HEK293 (cell line): ENCODE measurements at regions not wholly inside any gene's neighbourhood (a gene's known extent, or its start where the extent isn't known, plus 50 kb on each side); places are given as distances from the start of the nearest gene placed in this dataset.

Experiments used
- CTCF ChIA-PET: fragments of 350-600 bp; formaldehyde crosslinking; extraction: SDS; loops from one replicate; lab custom pipeline; 2021; ENCODE audit warnings: antibody characterized with exemption; lab: Yijun Ruan, JAX
- POLR2A ChIA-PET: fragments of 300-600 bp; formaldehyde crosslinking; extraction: SDS; loops from one replicate; lab custom pipeline; 2020; ENCODE audit warnings: antibody characterized with exemption, inconsistent platforms; lab: Yijun Ruan, JAX
- H3K27ac ChIP-seq: fragments of 200-500 bp; sonication (Bioruptor generic); 2 replicates; pipeline ENCODE4 v1.5.1; 2014; ENCODE audit warnings: low read depth, low read length, control low read depth, inconsistent platforms; ENCODE audit errors: extremely low read depth
- H3K36me3 ChIP-seq, 2 experiments: fragments of 200-500 bp in 1 of 2; sonication (Bioruptor generic) in 1 of 2; 1 replicate in 1 of 2; 2 replicates in 1 of 2; pipeline ENCODE4 v1.5.1; 2014 to 2017; ENCODE audit warnings: inconsistent platforms in 2 of 2, low read length in 2 of 2; ENCODE audit not compliant: control insufficient read depth in 2 of 2, insufficient read depth in 1 of 2
- H3K4me1 ChIP-seq: fragments of 200-500 bp; sonication (Bioruptor generic); 2 replicates; pipeline ENCODE4 v1.5.1; 2014; ENCODE audit warnings: mild to moderate bottlenecking, low read length, inconsistent platforms; ENCODE audit not compliant: control insufficient read depth, insufficient read depth
- H3K4me3 ChIP-seq: 2 replicates; pipeline ENCODE4 v1.5.1; 2011; ENCODE audit warnings: low read depth, mild to moderate bottlenecking, control low read depth, low read length, moderate library complexity
- H3K9me3 ChIP-seq: fragments of 200-500 bp; sonication (Bioruptor generic); 2 replicates; pipeline ENCODE4 v1.5.1; 2014; ENCODE audit warnings: low read depth, low read length, inconsistent platforms; ENCODE audit not compliant: control insufficient read depth, insufficient read depth
- AEBP2 ChIP-seq: fragments of 450-650 bp; formaldehyde crosslinking; IDR thresholded peaks from 2 replicates; pipeline ENCODE4 v1.5.1; 2016; ENCODE audit warnings: missing biosample characterization, missing genetic modification characterization, borderline replicate concordance
- BCL11B ChIP-seq: fragments of 450-650 bp; formaldehyde crosslinking; IDR thresholded peaks from 2 replicates; pipeline ENCODE4 v1.5.1; 2016; ENCODE audit warnings: low read depth, missing biosample characterization, missing genetic modification characterization
- GLI4 ChIP-seq: fragments of 450-650 bp; formaldehyde crosslinking; IDR thresholded peaks from 2 replicates; pipeline ENCODE4 v1.5.1; 2016; ENCODE audit warnings: missing biosample characterization, missing genetic modification characterization
- IKZF3 ChIP-seq: fragments of 450-650 bp; IDR thresholded peaks from 2 replicates; pipeline ENCODE4 v1.5.0; 2018; ENCODE audit warnings: missing biosample characterization, mild to moderate bottlenecking, missing genetic modification characterization, moderate library complexity
- KLF10 ChIP-seq: fragments of 450-650 bp; IDR thresholded peaks from 2 replicates; pipeline ENCODE4 v1.5.1; 2018; ENCODE audit warnings: missing biosample characterization, mild to moderate bottlenecking, missing genetic modification characterization
- KLF8 ChIP-seq: fragments of 450-650 bp; formaldehyde crosslinking; IDR thresholded peaks from 2 replicates; pipeline ENCODE4 v1.5.1; 2016; ENCODE audit warnings: missing biosample characterization, missing genetic modification characterization
- MEIS1 ChIP-seq: sonication (generic); formaldehyde crosslinking; IDR thresholded peaks from 2 replicates; pipeline ENCODE4 v1.8.1; 2022; ENCODE audit warnings: missing genetic modification reagents, mild to moderate bottlenecking, borderline replicate concordance
- YY1 ChIP-seq: fragments of 450-650 bp; formaldehyde crosslinking; IDR thresholded peaks from 2 replicates; pipeline ENCODE4 v1.5.1; 2018; ENCODE audit warnings: missing biosample characterization, missing genetic modification characterization
- ZBTB17 ChIP-seq: fragments of 450-650 bp; formaldehyde crosslinking; IDR thresholded peaks from 2 replicates; pipeline ENCODE4 v1.5.1; 2016; ENCODE audit warnings: missing biosample characterization, missing genetic modification characterization
- ZFP41 ChIP-seq: fragments of 450-650 bp; formaldehyde crosslinking; IDR thresholded peaks from 2 replicates; pipeline ENCODE4 v1.5.1; 2016; ENCODE audit warnings: missing biosample characterization, missing genetic modification characterization, borderline replicate concordance
- ZNF121 ChIP-seq: fragments of 450-650 bp; formaldehyde crosslinking; IDR thresholded peaks from 2 replicates; pipeline ENCODE4 v1.5.1; 2016; ENCODE audit warnings: missing biosample characterization, missing genetic modification characterization
- ZNF138 ChIP-seq: fragments of 450-650 bp; formaldehyde crosslinking; IDR thresholded peaks from 2 replicates; pipeline ENCODE4 v1.5.1; 2016; ENCODE audit warnings: missing biosample characterization, missing genetic modification characterization, borderline replicate concordance
- ZNF140 ChIP-seq: fragments of 450-650 bp; formaldehyde crosslinking; IDR thresholded peaks from 2 replicates; pipeline ENCODE4 v1.5.1; 2016; ENCODE audit warnings: missing biosample characterization, missing genetic modification characterization
- ZNF16 ChIP-seq: fragments of 450-650 bp; formaldehyde crosslinking; IDR thresholded peaks from 2 replicates; pipeline ENCODE4 v1.5.1; 2016; ENCODE audit warnings: low read depth, missing biosample characterization, missing genetic modification characterization
- ZNF214 ChIP-seq: fragments of 450-650 bp; formaldehyde crosslinking; IDR thresholded peaks from 2 replicates; pipeline ENCODE4 v1.5.1; 2017; ENCODE audit warnings: missing biosample characterization, mild to moderate bottlenecking, missing genetic modification characterization, borderline replicate concordance
- ZNF221 ChIP-seq: fragments of 450-650 bp; formaldehyde crosslinking; IDR thresholded peaks from 2 replicates; pipeline ENCODE4 v1.5.1; 2017; ENCODE audit warnings: missing biosample characterization, missing genetic modification characterization, borderline replicate concordance
- ZNF292 ChIP-seq: fragments of 450-650 bp; formaldehyde crosslinking; IDR thresholded peaks from 2 replicates; pipeline ENCODE4 v1.5.1; 2016; ENCODE audit warnings: low read depth, missing biosample characterization, missing genetic modification characterization, borderline replicate concordance
- ZNF335 ChIP-seq: fragments of 450-650 bp; formaldehyde crosslinking; conservative IDR thresholded peaks from 2 replicates; pipeline ENCODE4 v1.5.1; 2016; ENCODE audit warnings: missing biosample characterization, missing genetic modification characterization
- ZNF544 ChIP-seq: fragments of 450-650 bp; formaldehyde crosslinking; IDR thresholded peaks from 2 replicates; pipeline ENCODE4 v1.5.0; 2017; ENCODE audit warnings: missing biosample characterization, missing genetic modification characterization
- ZNF549 ChIP-seq: fragments of 450-650 bp; IDR thresholded peaks from 2 replicates; pipeline ENCODE4 v1.5.1; 2018; ENCODE audit warnings: missing biosample characterization, missing genetic modification characterization, mild to moderate bottlenecking, inconsistent platforms, moderate library complexity
- ZNF571 ChIP-seq: fragments of 450-650 bp; formaldehyde crosslinking; IDR thresholded peaks from 2 replicates; pipeline ENCODE4 v1.5.0; 2017; ENCODE audit warnings: missing biosample characterization, missing genetic modification characterization
- ZNF654 ChIP-seq: fragments of 450-650 bp; formaldehyde crosslinking; IDR thresholded peaks from 2 replicates; pipeline ENCODE4 v1.5.1; 2016; ENCODE audit warnings: low read depth, missing biosample characterization, missing genetic modification characterization
- ZNF660 ChIP-seq: fragments of 450-650 bp; IDR thresholded peaks from 2 replicates; pipeline ENCODE4 v1.5.1; 2018; ENCODE audit warnings: missing biosample characterization, mild to moderate bottlenecking, missing genetic modification characterization
- ZNF747 ChIP-seq: fragments of 450-650 bp; formaldehyde crosslinking; IDR thresholded peaks from 2 replicates; pipeline ENCODE4 v1.5.1; 2016; ENCODE audit warnings: missing biosample characterization, missing genetic modification characterization
- ZNF791 ChIP-seq: fragments of 450-650 bp; formaldehyde crosslinking; IDR thresholded peaks from 2 replicates; pipeline ENCODE4 v1.5.1; 2016; ENCODE audit warnings: missing biosample characterization, missing genetic modification characterization
- ZSCAN18 ChIP-seq: fragments of 450-650 bp; formaldehyde crosslinking; IDR thresholded peaks from 2 replicates; pipeline ENCODE4 v1.5.1; 2016; ENCODE audit warnings: missing biosample characterization, missing genetic modification characterization
- TF ChIP-seq, protein P1 (sequence below): fragments of 450-650 bp; IDR thresholded peaks from 2 replicates; pipeline ENCODE4 v1.5.1; 2018; ENCODE audit warnings: missing biosample characterization, mild to moderate bottlenecking, missing genetic modification characterization

DNA sequence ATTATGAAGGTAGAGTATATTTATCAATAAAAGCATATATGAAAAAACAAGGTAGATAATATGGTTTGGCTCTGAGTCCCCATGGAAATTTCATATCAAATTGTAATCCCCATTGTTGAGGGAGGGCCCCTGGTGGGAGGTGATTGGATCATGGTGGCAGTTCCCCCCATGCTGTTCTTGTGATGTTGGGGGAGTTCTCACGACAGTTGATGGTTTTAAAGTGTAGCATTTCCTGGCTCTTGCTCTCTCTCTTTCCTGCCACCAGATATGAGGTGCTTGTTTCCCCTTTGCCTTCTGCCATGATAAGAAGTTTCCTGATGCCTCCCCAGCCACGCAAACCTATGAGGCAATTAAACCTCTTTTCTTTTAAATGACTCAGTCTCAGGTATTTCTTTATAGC lies 260.4 kb downstream of the PPARGC1A start:
- H3K4me3 ChIP-seq, result no peak overlapping the region
- H3K9me3 ChIP-seq, result no peaks in the 10 kb centered on the region
- ChIA-PET CTCF (interaction anchor here (1.0 to 1.2 kb wide), 2 partner anchors 15 to 25 kb away, joined by 3 to 4 read pairs; no protein-coding TSS in a partner anchor), POLR2A (no interaction called here)
- TF ChIP-seq YY1 (tag by site-specific recombination) (no peak), IKZF3 (no peak), ZNF221 (tag by site-specific recombination) (no peak), ZNF16 (no peak), BCL11B (tag by site-specific recombination) (no peak), ZNF121 (tag by site-specific recombination) (no peak), KLF8 (no peak), ZNF292 (tag by site-specific recombination) (no peak), ZNF214 (tag by site-specific recombination) (no peak), ZNF138 (tag by site-specific recombination) (no peak), MEIS1 (CRISPR knock-in tag) (no peak), ZNF571 (tag by site-specific recombination) (no peak), ZFP41 (tag by site-specific recombination) (no peak), ZNF335 (no peak)
- TF ChIP-seq, protein P1, sequence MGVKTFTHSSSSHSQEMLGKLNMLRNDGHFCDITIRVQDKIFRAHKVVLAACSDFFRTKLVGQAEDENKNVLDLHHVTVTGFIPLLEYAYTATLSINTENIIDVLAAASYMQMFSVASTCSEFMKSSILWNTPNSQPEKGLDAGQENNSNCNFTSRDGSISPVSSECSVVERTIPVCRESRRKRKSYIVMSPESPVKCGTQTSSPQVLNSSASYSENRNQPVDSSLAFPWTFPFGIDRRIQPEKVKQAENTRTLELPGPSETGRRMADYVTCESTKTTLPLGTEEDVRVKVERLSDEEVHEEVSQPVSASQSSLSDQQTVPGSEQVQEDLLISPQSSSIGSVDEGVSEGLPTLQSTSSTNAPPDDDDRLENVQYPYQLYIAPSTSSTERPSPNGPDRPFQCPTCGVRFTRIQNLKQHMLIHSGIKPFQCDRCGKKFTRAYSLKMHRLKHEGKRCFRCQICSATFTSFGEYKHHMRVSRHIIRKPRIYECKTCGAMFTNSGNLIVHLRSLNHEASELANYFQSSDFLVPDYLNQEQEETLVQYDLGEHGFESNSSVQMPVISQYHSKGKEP (tag by site-specific recombination), result no peak
- H3K36me3 ChIP-seq, result no peaks in the 10 kb centered on the region
- no peak overlapping the region for H3K27ac ChIP-seq
- H3K4me1 ChIP-seq, result no peaks in the 10 kb centered on the region

DNA sequence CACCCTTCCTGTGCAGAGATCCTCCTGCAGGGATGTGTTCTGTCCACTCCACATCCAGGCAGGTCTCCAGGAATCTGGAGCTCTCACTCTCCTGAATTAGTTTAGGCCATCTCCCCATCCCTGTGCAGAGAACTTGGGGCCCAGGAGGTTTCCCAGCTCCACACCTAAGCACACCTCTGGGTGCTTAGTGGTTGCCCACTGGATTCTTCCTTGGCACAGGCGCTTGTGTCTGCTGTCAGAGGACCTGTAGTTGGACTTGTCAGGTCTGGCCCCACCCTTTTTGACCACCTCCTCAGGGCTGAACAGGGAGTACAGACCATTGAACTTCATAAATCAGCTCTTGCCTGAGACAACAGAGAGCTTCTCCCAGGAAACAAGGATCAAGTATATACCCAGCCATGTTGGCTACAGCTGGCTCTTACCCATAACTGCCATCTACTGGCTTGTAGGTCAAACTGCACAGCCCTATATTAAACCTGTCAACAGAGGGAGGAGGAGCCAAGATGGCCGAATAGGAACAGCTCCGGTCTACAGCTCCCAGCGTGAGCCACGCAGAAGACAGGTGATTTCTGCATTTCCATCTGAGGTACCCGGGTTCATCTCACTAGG lies 275.5 kb downstream of the PPARGC1A start:
- Histone ChIP-seq H3K4me3 (no peak overlapping the region), H3K4me1 (no peaks in the 10 kb centered on the region), H3K36me3 (no peaks in the 10 kb centered on the region), H3K27ac (no peak overlapping the region), H3K9me3 (no peaks in the 10 kb centered on the region)
- TF ChIP-seq ZNF654 (tag by site-specific recombination) (peak; percentile 47), ZNF660 (tag by site-specific recombination) (no peak)
- ChIA-PET POLR2A (no interaction called here), CTCF (interaction anchor here (0.6 to 1.3 kb wide), 8 partner anchors 10 to 479 kb away, joined by 3 to 9 read pairs (median 4); no protein-coding TSS in a partner anchor)

DNA sequence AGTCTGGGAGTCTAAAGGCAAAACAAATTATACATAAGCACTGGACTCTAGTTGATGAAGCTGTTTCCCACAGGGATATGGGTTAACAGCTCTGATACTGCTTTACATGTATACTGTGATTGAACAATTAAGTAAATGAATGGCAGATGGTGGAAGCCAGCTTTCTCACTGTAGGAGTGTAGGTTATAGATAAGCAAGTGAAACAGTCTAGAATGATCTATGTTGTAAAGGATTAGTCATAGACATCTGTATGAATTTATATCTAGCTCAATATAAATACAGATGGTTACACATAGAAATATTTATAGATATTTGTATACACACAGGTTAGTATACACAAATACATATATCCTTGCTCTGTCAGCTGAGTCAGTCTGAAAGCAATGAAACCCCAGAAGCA lies 276.1 kb downstream of the PPARGC1A start:
- ChIA-PET POLR2A (no interaction called here), CTCF (interaction anchor here (0.6 to 1.3 kb wide), 7 partner anchors 9 to 478 kb away, joined by 3 to 9 read pairs (median 4); no protein-coding TSS in a partner anchor)
- no peaks in the 10 kb centered on the region for H3K36me3 ChIP-seq
- H3K4me1 ChIP-seq, result no peaks in the 10 kb centered on the region
- no peaks in the 10 kb centered on the region for H3K9me3 ChIP-seq
- no peak overlapping the region for H3K27ac ChIP-seq
- H3K4me3 ChIP-seq, result no peak overlapping the region
- TF ChIP-seq GLI4 (tag by site-specific recombination), result no peak
- no peak for TF ChIP-seq ZSCAN18 (tag by site-specific recombination)
- no peak for TF ChIP-seq ZNF140 (tag by site-specific recombination)
- TF ChIP-seq ZBTB17 (tag by site-specific recombination), result no peak
- TF ChIP-seq ZNF747 (tag by site-specific recombination), result no peak
- TF ChIP-seq KLF10 (tag by site-specific recombination), result no peak
- no peak for TF ChIP-seq ZNF791 (tag by site-specific recombination)
- TF ChIP-seq ZNF544, result no peak
- TF ChIP-seq ZNF549 (tag by site-specific recombination), result no peak
- no peak for TF ChIP-seq AEBP2 (tag by site-specific recombination)
